Dermis blood vessel endothelial cell (primary cell): ENCODE measurements at regions not wholly inside any gene's neighbourhood (a gene's known extent, or its start where the extent isn't known, plus 50 kb on each side); places are given as distances from the start of the nearest gene placed in this dataset.

ENCODE experiments used
- DNase-seq: peaks from one replicate; pipeline ENCODE4 v3.0.0; 2010

- DNase-seq = no peak
Measured at GRCh38 chr9:12584656-12585522, 108.3 kb upstream of the TYRP1 start.

GRCh38 chr9:12595400-12595799 is 97.8 kb upstream of the TYRP1 start:
- DNase-seq = no peak

- DNase-seq = no peak
Measured at GRCh38 chr9:12604164-12604821, 88.9 kb upstream of the TYRP1 start.

- no peak for DNase-seq
Measured at GRCh38 chr9:12612211-12612770, 80.9 kb upstream of the TYRP1 start.

- DNase-seq = no peak
Measured at GRCh38 chr9:12613071-12613470, 80.1 kb upstream of the TYRP1 start.

GRCh38 chr9:12614488-12614887 is 78.7 kb upstream of the TYRP1 start:
- no peak for DNase-seq

- DNase-seq = no peak
Measured at GRCh38 chr9:12618956-12619355, 74.2 kb upstream of the TYRP1 start.

GRCh38 chr9:12625844-12626243 is 67.3 kb upstream of the TYRP1 start:
- DNase-seq = no peak

- DNase-seq = no peak
Measured at GRCh38 chr9:12627096-12627495, 66.1 kb upstream of the TYRP1 start.

- no peak for DNase-seq
Measured at GRCh38 chr9:12628546-12628945, 64.6 kb upstream of the TYRP1 start.

- no peak for DNase-seq
Measured at GRCh38 chr9:12629067-12629466, 64.1 kb upstream of the TYRP1 start.

GRCh38 chr9:12631866-12632265 is 61.3 kb upstream of the TYRP1 start:
- no peak for DNase-seq

- DNase-seq = no peak
Measured at GRCh38 chr9:12633016-12633765, 60.0 kb upstream of the TYRP1 start.

- peak; percentile 66 for DNase-seq
Measured at GRCh38 chr9:12640016-12640587, 53.1 kb upstream of the TYRP1 start.

- DNase-seq = no peak
Measured at GRCh38 chr9:12640866-12641636, 52.1 kb upstream of the TYRP1 start.
